Glutamatergic neuron (in vitro differentiated cells): ENCODE measurements at regions not wholly inside any gene's neighbourhood (a gene's known extent, or its start where the extent isn't known, plus 50 kb on each side); places are given as distances from the start of the nearest gene placed in this dataset.

Experiments used
- DNase-seq: peaks from one replicate; pipeline ENCODE4 v3.0.0; 2022
- H3K27ac Mint-ChIP-seq: one replicate; pipeline ENCODE4 v1.8.0; 2020; ENCODE audit warnings: mild to moderate bottlenecking, mixed read lengths, inconsistent platforms; ENCODE audit not compliant: unreplicated experiment
- H3K27me3 Mint-ChIP-seq: one replicate; pipeline ENCODE4 v1.8.0; 2020; ENCODE audit warnings: mild to moderate bottlenecking, moderate library complexity, mixed read lengths, inconsistent platforms; ENCODE audit not compliant: unreplicated experiment
- H3K36me3 Mint-ChIP-seq: one replicate; pipeline ENCODE4 v1.8.0; 2020; ENCODE audit warnings: mild to moderate bottlenecking, mixed read lengths, inconsistent platforms; ENCODE audit not compliant: unreplicated experiment
- H3K4me1 Mint-ChIP-seq: one replicate; pipeline ENCODE4 v1.8.0; 2020; ENCODE audit warnings: mild to moderate bottlenecking, low read depth, mixed read lengths, inconsistent platforms; ENCODE audit not compliant: unreplicated experiment
- H3K4me3 Mint-ChIP-seq: one replicate; pipeline ENCODE4 v1.8.0; 2020; ENCODE audit warnings: mild to moderate bottlenecking, mixed read lengths, inconsistent platforms; ENCODE audit not compliant: unreplicated experiment
- H3K9me3 Mint-ChIP-seq: one replicate; pipeline ENCODE4 v1.8.0; 2020; ENCODE audit warnings: mild to moderate bottlenecking, moderate library complexity, mixed read lengths, inconsistent platforms; ENCODE audit not compliant: unreplicated experiment
- CTCF ChIP-seq: fragments of 200-600 bp; sonication (generic); IDR thresholded peaks from one replicate; pipeline ENCODE4 v1.5.0; 2021; ENCODE audit not compliant: partially characterized antibody, unreplicated experiment

GRCh38 chr7:36085096-36085495 lies 68.0 kb upstream of the EEPD1 start:
- Mint-ChIP-seq H3K36me3 (peaks cover 11% of the 10 kb centered on the region), H3K4me1 (peaks cover 8% of the 10 kb centered on the region), H3K9me3 (peaks cover 8% of the 10 kb centered on the region), H3K27ac (no peak overlapping the region), H3K4me3 (no peak overlapping the region), H3K27me3 (peaks cover 6% of the 10 kb centered on the region)
- no peak for TF ChIP-seq CTCF
- no peak for DNase-seq

GRCh38 chr7:36086571-36086970 lies 66.5 kb upstream of the EEPD1 start:
- Mint-ChIP-seq H3K4me3 (no peak overlapping the region), H3K9me3 (peaks cover 8% of the 10 kb centered on the region), H3K27ac (no peak overlapping the region), H3K36me3 (peaks cover 11% of the 10 kb centered on the region), H3K4me1 (peaks cover 8% of the 10 kb centered on the region), H3K27me3 (peaks cover 6% of the 10 kb centered on the region)
- no peak for DNase-seq
- TF ChIP-seq CTCF, result no peak

- H3K36me3 Mint-ChIP-seq, result peaks cover 21% of the 10 kb centered on the region
- no peak overlapping the region for H3K27ac Mint-ChIP-seq
- H3K4me3 Mint-ChIP-seq, result no peak overlapping the region
- H3K9me3 Mint-ChIP-seq, result peaks cover 8% of the 10 kb centered on the region
- peaks cover 3% of the 10 kb centered on the region for H3K4me1 Mint-ChIP-seq
- TF ChIP-seq CTCF, result no peak
- DNase-seq, result no peak
- H3K27me3 Mint-ChIP-seq, result peaks cover 6% of the 10 kb centered on the region
Observed at GRCh38 chr7:36088553-36088952, 64.5 kb upstream of the EEPD1 start.

GRCh38 chr7:36088966-36089365 lies 64.1 kb upstream of the EEPD1 start:
- TF ChIP-seq CTCF, result no peak
- H3K4me3 Mint-ChIP-seq, result no peak overlapping the region
- H3K27ac Mint-ChIP-seq, result no peak overlapping the region
- peaks cover 25% of the 10 kb centered on the region for H3K36me3 Mint-ChIP-seq
- peaks cover 3% of the 10 kb centered on the region for H3K4me1 Mint-ChIP-seq
- peaks cover 6% of the 10 kb centered on the region for H3K27me3 Mint-ChIP-seq
- H3K9me3 Mint-ChIP-seq, result peaks cover 8% of the 10 kb centered on the region
- no peak for DNase-seq

- Mint-ChIP-seq H3K9me3 (peaks cover 10% of the 10 kb centered on the region), H3K36me3 (peaks cover 25% of the 10 kb centered on the region), H3K4me1 (peaks cover 7% of the 10 kb centered on the region), H3K4me3 (no peak overlapping the region), H3K27ac (no peak overlapping the region), H3K27me3 (no peaks in the 10 kb centered on the region)
- DNase-seq, result no peak
- TF ChIP-seq CTCF, result no peak
Observed at GRCh38 chr7:36090976-36091873, 61.8 kb upstream of the EEPD1 start.
